GM21717 (cell line): ENCODE measurements at regions not wholly inside any gene's neighbourhood (a gene's known extent, or its start where the extent isn't known, plus 50 kb on each side); places are given as distances from the start of the nearest gene placed in this dataset.
"Not testable (repeated sequence)": the region's sequence is repeated elsewhere in the genome, so short reads cannot be mapped to it uniquely, and the experiment has no call there.

Experiments
- ATAC-seq: cut with Tn5 transposase; IDR thresholded peaks from one replicate; pipeline ENCODE4 v1.9.1; 2021; ENCODE audit warnings: mild to moderate bottlenecking, moderate library complexity; ENCODE audit not compliant: unreplicated experiment

DNA sequence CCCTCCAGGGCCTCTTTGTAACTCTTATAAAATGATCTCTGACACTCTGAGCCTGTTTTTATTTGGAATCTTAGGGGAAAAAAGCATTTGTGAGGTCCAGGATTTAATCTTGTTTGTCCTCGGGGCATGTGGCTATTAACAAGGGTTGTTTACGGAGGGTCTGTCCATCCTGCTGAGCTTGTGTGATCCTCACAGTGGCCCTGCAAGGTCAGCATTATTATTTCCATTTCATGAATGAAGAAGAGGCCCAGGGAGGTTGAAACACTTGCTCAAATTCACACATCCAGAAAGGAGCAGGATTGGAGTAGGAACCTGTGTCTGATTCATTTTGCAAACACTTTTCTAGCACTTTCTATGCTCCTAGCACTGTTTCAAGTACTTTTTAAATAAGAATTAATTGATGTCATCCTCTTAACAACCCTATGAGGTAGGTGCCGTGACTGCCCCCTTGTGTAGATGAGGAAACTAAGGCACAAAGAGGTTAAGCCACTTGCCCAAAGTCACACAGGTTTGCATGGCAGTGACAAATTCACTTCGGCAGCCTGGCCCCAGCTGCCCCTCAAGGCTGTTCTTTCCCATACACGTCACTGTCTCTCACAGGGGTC lies 178.9 kb downstream of the MIS18A start:
- no peak for ATAC-seq

DNA sequence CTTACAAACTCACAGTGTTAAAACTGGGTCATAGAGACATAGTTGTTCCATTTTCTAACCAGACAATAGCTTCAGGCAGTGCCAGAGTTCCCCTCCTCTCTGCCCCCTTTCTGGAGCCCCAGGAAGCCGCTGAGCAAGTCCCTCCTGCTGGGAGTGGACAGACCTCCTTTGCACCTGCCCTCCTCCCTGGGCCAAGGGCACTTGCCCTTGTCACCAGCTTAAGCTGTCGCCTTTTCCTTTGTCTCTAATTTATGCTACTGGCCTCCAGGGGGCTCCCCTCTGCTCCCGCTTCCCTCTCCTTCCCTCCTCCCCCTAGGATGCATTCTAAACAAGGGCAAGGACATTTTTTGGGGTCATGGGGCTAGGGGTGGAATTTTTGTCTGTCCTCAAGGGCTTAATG lies 182.4 kb downstream of the MIS18A start:
- ATAC-seq: no peak

DNA sequence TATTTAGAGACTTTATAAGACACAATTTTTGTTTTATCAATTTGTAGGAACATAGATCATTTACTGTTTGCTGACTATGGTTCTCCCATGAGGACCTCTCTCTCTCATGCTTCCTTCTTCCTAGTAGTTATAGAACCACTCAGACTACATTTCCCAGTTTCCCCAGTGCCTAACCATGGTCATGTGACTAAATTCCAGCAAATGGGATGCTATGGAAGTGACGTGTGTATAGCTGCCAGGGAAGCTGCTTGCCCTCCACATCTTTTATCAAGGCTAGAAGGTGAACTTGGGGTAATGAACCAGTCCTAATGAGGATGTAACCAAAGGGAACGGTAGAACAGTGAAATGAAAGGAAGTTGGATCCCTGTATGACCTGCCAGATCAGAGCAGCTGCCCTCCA lies 184.0 kb downstream of the MIS18A start:
- no peak for ATAC-seq

DNA sequence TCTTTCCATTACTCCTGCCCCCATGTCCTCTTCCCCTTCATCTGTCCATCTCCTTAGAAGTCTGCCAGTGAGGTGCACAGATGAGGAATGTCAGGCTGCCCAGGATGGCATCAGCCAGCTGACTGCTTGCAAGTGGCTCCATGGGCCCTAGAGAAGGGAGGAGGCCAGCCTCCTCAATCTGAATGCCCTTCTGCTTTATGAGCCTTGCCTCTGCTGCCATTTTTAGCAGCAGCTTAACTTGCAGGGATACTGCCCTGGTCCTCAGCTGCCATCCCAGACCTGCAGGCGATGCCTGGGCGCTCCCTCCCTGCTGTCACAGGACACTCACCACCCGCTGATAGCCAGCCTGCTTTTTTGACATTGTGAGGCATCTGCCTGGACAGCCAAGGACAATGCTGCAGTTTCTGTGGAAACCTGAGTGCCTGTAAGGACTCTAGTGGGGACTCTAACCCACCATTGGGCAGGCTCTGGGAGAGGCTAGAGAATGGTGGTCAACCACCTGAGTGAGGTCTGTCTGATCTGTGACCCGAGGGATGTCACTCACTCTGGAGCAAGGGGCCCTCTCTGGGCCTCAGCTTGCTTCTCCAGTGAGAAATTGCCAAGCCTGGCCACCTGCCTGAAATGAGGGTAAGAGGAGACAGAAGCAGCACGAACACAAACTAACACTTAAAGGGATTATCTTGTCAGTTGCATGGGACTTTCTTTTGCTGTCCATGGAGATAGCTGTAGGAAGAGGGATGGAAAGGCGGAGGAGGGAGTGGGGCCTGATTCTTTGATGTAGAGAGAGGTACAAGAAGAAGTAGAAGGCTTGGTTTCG lies 185.0 kb downstream of the MIS18A start:
- no peak for ATAC-seq

- no peak for ATAC-seq
Measured at GRCh38 chr21:32090956-32091355, 187.9 kb downstream of the MIS18A start.

GRCh38 chr21:32089766-32090165 lies 189.1 kb downstream of the MIS18A start:
- ATAC-seq: no peak

GRCh38 chr21:32088471-32088870 lies 190.4 kb downstream of the MIS18A start:
- no peak for ATAC-seq

DNA sequence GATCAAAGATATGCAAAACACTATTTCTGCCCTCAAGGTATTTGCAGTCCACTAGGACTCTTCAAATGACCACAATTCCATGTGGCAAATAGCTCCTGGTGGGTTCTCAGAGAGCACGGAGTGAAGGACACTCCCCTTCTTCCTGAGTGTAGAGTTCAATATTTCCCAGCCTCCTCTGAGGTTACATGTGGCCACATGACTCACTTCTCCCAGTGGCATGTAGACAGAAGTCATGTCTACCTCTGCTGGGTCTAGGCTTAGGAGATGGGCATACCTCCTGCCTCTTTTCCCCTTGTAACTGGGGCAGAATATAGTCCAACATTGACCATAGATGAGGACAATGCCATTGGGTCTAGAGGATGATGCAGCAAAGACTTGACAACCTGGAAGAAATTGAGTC lies 191.4 kb downstream of the MIS18A start:
- ATAC-seq: no peak

DNA sequence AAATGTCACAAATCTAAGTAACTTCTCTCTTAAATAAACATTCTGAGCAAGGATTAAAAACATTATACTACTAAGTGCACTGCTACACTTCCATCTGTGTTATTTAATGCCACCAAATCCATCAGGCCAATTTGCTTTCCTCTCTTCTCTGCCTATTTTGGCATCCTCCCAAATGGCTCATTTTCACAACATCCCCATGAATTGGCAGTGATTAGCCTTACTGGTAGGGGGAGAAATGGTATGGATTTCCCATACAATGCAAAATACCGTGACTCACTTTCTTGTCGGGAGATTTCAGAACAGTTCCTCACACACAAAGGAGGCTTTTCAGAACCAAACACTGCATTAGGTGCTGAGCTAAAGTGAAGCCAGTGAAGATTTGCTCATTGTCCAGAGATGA lies 195.7 kb downstream of the MIS18A start:
- no peak for ATAC-seq

GRCh38 chr21:32082466-32082865 lies 196.4 kb downstream of the MIS18A start:
- no peak for ATAC-seq

GRCh38 chr21:32073593-32073992 lies 200.8 kb downstream of the HUNK start:
- no peak for ATAC-seq

GRCh38 chr21:32073190-32073589 lies 200.4 kb downstream of the HUNK start:
- ATAC-seq: no peak

DNA sequence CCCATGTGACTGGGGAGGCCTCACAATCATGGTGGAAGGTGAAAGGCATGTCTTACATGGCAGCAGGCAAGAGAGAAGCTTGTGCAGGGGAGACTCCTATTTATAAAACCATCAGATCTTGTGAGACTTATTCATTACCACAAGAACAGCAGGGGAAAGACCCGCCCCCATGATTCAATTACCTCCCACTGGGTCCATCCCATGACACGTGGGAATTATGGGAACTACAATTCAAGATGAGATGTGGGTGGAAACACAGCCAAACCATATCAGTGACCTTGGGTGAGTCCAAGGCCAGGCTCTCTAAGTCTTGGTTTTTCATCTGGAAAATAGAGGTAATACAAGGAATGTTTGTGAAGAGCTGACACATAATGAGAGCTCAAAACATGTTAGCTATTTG lies 198.8 kb downstream of the HUNK start:
- not testable (repeated sequence) for ATAC-seq

DNA sequence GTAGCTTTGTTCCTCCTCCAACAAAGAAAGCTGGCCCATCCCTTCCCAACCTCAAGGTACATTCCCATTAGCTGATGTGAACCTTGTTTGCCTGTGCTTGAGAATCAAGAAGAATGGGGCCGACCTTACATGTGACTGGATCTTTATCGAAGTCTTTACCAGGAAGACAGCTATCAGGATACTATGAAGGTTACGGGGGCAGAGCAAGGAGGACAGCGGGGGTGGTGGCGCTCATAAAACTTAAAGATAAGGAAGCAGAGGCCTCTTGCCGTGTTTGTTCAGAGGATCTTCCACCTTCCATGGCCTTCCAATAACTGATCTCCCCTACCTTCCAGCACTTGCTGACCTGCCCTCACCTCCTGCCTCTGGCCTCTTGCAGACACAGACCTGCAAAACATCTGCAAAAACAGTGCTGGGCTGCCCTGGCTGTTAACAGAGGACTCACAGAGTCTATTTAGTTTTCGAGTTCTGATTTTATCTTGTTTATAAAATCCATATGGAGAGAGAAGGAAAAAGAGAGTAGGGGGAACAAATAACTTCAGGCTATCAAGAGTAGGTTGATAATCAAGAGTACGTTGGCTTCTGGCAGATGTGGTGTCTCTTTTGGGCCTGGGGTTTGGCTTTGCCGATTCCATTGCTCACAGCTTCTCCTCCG lies 198.0 kb downstream of the HUNK start:
- no peak for ATAC-seq

DNA sequence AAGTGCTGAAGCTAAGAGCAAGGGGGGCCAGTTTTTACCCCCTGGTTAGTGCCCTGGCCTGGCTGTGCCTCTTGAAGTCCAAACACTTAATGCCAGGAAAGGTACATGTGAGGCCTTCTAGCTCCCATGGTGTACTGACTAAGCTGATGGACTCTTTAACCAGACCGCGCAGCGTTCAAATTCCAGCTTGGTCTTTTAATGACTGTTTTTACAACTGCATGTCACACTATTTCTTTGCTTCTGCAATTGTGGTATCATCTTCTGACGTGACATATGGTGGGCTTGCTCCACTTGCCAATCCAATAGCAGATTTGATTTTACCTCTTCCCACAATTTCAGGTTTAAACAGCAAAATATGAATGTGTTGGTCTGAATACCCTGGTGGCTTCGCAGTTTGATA lies 197.3 kb downstream of the HUNK start:
- ATAC-seq: no peak

GRCh38 chr21:32065654-32066053 lies 192.8 kb downstream of the HUNK start:
- no peak for ATAC-seq

GRCh38 chr21:32064281-32064910 lies 191.6 kb downstream of the HUNK start:
- ATAC-seq: no peak

GRCh38 chr21:32062591-32063227 lies 189.9 kb downstream of the HUNK start:
- ATAC-seq: no peak

GRCh38 chr21:32061729-32062128 lies 188.9 kb downstream of the HUNK start:
- ATAC-seq: no peak

GRCh38 chr21:32056791-32057190 lies 184.0 kb downstream of the HUNK start:
- ATAC-seq: no peak

- no peak for ATAC-seq
Measured at GRCh38 chr21:32055305-32055704, 182.5 kb downstream of the HUNK start.
